ENCODE measurements at regions not wholly inside any gene's neighbourhood (a gene's known extent, or its start where the extent isn't known, plus 50 kb on each side); places are given as distances from the start of the nearest gene placed in this dataset.

DNA sequence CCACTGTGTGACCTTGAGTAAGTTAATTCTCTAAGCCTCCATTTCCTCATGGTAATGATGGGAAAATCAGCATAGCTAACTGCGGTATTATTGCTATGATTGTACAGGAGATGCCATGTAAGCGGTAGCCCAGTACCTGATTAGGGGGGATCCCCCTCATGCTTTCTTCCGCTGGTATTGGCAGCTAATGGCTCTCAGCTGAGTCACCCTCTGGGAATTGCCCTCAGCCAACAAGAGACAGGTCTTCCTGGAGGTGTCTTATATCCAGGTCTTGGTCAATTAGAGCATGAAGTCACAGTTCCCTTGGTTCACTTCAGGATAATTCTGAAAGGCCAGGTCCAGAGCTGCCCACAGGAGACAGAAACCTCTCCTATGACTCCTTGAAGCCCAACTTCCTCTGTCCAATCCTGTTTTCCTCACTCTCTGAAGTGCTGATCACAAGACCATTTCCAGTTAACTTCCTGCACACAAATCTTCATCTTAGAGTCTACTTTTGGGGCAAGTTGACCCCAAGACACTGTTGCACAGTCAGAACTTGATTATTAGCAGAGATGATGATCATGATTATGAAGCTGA is 724.7 kb upstream of the ZNF385D start (continued):
- TF ChIP-seq, protein P1, sequence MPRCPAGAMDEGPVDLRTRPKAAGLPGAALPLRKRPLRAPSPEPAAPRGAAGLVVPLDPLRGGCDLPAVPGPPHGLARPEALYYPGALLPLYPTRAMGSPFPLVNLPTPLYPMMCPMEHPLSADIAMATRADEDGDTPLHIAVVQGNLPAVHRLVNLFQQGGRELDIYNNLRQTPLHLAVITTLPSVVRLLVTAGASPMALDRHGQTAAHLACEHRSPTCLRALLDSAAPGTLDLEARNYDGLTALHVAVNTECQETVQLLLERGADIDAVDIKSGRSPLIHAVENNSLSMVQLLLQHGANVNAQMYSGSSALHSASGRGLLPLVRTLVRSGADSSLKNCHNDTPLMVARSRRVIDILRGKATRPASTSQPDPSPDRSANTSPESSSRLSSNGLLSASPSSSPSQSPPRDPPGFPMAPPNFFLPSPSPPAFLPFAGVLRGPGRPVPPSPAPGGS (IDR thresholded peaks at IDR 0.05): no peak
- TF ChIP-seq EHMT2 (IDR thresholded peaks at IDR 0.05; ENCODE audit: low read depth): no peak
- no peak for TF ChIP-seq TFCP2L1 (CRISPR knock-in tag; IDR thresholded peaks at IDR 0.05)
- no peak for TF ChIP-seq FOXS1 (CRISPR knock-in tag; IDR thresholded peaks at IDR 0.05)
- no peak for TF ChIP-seq MYC (IDR thresholded peaks at IDR 0.05; ENCODE audit: borderline replicate concordance, low read length)
- TF ChIP-seq EHF (CRISPR knock-in tag; IDR thresholded peaks at IDR 0.05): no peak
- TF ChIP-seq HOXA7 (CRISPR knock-in tag; IDR thresholded peaks at IDR 0.05): no peak
- TF ChIP-seq FOSB (CRISPR knock-in tag; IDR thresholded peaks at IDR 0.05): no peak
- TF ChIP-seq, protein P2, sequence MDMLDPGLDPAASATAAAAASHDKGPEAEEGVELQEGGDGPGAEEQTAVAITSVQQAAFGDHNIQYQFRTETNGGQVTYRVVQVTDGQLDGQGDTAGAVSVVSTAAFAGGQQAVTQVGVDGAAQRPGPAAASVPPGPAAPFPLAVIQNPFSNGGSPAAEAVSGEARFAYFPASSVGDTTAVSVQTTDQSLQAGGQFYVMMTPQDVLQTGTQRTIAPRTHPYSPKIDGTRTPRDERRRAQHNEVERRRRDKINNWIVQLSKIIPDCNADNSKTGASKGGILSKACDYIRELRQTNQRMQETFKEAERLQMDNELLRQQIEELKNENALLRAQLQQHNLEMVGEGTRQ (IDR thresholded peaks at IDR 0.05): no peak
- no peak for TF ChIP-seq NPAS2 (CRISPR knock-in tag; IDR thresholded peaks at IDR 0.05; ENCODE audit: borderline replicate concordance)
- no peak for TF ChIP-seq POLR2A (IDR thresholded peaks at IDR 0.05; ENCODE audit: low read length)
- no peak for TF ChIP-seq EP300 (IDR thresholded peaks at IDR 0.05)
- no peak for TF ChIP-seq PHF8 (IDR thresholded peaks at IDR 0.05; ENCODE audit: borderline replicate concordance, low read depth)

DNA sequence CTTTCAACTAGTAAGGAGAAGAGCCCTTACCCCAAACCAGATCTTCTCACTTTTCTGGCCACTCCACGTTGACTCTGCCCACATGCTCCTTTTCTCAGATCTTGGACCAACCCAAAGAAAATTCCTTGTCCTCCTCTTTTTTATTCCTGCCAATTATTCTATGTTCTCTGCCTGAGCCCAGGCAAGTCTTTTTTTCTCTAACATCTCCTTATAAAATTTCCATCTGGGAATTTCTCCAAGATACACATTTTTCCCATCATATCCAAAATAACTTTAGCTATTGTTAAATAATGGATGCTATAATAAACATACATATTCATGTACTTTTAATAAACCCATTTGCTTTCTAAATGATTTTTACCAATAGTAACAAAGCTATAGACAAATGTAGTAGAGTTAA is 726.0 kb upstream of the ZNF385D start:
- no peaks in the 10 kb centered on the region for H3K9me3 ChIP-seq
- ChIA-PET CTCF (no interaction called here), POLR2A (no interaction called here)
- ATAC-seq (no peak), FAIRE-seq (no peak), DNase-seq (ENCODE audit: low read depth in 1 of 2, low spot score in 1 of 2) (no peak)
- TF ChIP-seq BHLHE40 (IDR thresholded peaks at IDR 0.05; ENCODE audit: low read depth, low read length) (no peak), KDM5A (IDR thresholded peaks at IDR 0.05) (no peak), RARB (CRISPR knock-in tag; IDR thresholded peaks at IDR 0.05) (no peak), FOSB (CRISPR knock-in tag; IDR thresholded peaks at IDR 0.05) (no peak), ZFP36 (IDR thresholded peaks at IDR 0.05; ENCODE audit: borderline replicate concordance, partially characterized antibody) (no peak), EHF (CRISPR knock-in tag; IDR thresholded peaks at IDR 0.05) (no peak), EP300 (IDR thresholded peaks at IDR 0.05) (no peak), HOXB5 (CRISPR knock-in tag; IDR thresholded peaks at IDR 0.05) (no peak), HOXA7 (CRISPR knock-in tag; IDR thresholded peaks at IDR 0.05) (no peak)
- 0% methylated on average over 1 of the region's 1 CpG for WGBS (ENCODE audit: missing lambda C conversion rate)
- no peaks in the 10 kb centered on the region for H3K4me1 ChIP-seq
- no peak overlapping the region for H3K4me2 ChIP-seq
- H3K27ac ChIP-seq: no peak overlapping the region
- H3K4me3 ChIP-seq: no peak overlapping the region

DNA sequence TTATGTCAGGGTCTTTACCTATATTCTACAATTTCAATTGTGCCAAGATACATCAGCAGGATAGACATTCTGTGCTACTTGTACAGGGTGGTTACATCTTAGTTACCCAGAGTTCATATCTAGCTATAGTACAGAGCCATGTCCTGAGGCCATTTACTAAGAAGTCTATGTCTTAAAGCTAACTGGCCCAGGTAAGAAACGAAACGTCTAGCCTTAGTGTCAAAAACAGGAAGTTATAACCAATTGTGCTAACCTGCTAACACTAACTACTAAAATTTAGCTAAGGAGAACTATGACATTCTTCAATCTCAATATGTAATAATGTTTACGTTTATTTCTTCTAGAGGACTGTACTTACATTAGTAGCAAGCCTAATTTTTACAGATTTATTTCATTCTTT is 717.2 kb upstream of the UBE2E2 start:
- TF ChIP-seq MYC (IDR thresholded peaks at IDR 0.05; ENCODE audit: borderline replicate concordance, low read length) (no peak), ZFP36 (IDR thresholded peaks at IDR 0.05; ENCODE audit: borderline replicate concordance, partially characterized antibody) (no peak), RCOR1 (IDR thresholded peaks at IDR 0.05; ENCODE audit: low read depth, low read length) (no peak), HDAC2 (IDR thresholded peaks at IDR 0.05) (no peak), CBX2 (IDR thresholded peaks at IDR 0.05; ENCODE audit: borderline replicate concordance, low read depth) (no peak), NR3C1 (IDR thresholded peaks at IDR 0.05) (no peak)
- TF ChIP-seq, protein P3, sequence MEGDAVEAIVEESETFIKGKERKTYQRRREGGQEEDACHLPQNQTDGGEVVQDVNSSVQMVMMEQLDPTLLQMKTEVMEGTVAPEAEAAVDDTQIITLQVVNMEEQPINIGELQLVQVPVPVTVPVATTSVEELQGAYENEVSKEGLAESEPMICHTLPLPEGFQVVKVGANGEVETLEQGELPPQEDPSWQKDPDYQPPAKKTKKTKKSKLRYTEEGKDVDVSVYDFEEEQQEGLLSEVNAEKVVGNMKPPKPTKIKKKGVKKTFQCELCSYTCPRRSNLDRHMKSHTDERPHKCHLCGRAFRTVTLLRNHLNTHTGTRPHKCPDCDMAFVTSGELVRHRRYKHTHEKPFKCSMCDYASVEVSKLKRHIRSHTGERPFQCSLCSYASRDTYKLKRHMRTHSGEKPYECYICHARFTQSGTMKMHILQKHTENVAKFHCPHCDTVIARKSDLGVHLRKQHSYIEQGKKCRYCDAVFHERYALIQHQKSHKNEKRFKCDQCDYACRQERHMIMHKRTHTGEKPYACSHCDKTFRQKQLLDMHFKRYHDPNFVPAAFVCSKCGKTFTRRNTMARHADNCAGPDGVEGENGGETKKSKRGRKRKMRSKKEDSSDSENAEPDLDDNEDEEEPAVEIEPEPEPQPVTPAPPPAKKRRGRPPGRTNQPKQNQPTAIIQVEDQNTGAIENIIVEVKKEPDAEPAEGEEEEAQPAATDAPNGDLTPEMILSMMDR (IDR thresholded peaks at IDR 0.05): no peak
- TF ChIP-seq, protein P4, sequence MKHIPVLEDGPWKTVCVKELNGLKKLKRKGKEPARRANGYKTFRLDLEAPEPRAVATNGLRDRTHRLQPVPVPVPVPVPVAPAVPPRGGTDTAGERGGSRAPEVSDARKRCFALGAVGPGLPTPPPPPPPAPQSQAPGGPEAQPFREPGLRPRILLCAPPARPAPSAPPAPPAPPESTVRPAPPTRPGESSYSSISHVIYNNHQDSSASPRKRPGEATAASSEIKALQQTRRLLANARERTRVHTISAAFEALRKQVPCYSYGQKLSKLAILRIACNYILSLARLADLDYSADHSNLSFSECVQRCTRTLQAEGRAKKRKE (CRISPR knock-in tag; IDR thresholded peaks at IDR 0.05; ENCODE audit: low read depth): no peak
- TF ChIP-seq, protein P5, sequence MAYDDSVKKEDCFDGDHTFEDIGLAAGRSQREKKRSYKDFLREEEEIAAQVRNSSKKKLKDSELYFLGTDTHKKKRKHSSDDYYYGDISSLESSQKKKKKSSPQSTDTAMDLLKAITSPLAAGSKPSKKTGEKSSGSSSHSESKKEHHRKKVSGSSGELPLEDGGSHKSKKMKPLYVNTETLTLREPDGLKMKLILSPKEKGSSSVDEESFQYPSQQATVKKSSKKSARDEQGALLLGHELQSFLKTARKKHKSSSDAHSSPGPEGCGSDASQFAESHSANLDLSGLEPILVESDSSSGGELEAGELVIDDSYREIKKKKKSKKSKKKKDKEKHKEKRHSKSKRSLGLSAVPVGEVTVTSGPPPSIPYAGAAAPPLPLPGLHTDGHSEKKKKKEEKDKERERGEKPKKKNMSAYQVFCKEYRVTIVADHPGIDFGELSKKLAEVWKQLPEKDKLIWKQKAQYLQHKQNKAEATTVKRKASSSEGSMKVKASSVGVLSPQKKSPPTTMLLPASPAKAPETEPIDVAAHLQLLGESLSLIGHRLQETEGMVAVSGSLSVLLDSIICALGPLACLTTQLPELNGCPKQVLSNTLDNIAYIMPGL (CRISPR knock-in tag; IDR thresholded peaks at IDR 0.05; ENCODE audit: borderline replicate concordance): no peak
- ATAC-seq (no peak), DNase-seq (ENCODE audit: low read depth in 1 of 2, low spot score in 1 of 2) (no peak), FAIRE-seq (no peak)
- Histone ChIP-seq H3K4me1 (no peaks in the 10 kb centered on the region), H3K4me3 (no peak overlapping the region), H3K9me3 (no peaks in the 10 kb centered on the region), H3K27ac (no peak overlapping the region), H3K4me2 (no peak overlapping the region)
- POLR2A ChIA-PET: no interaction called here
- under 1% methylated on average over 3 of the region's 3 CpGs for WGBS (ENCODE audit: missing lambda C conversion rate)
- CTCF ChIA-PET: no interaction called here
